Loucy (cell line): ENCODE measurements at regions not wholly inside any gene's neighbourhood (a gene's known extent, or its start where the extent isn't known, plus 50 kb on each side); places are given as distances from the start of the nearest gene placed in this dataset.

ENCODE experiments used
- CTCF ChIP-seq: fragments of 200-600 bp; sonication (generic); conservative IDR thresholded peaks from 2 replicates; pipeline ENCODE4 v1.5.1; 2014; ENCODE audit warnings: mild to moderate bottlenecking, antibody characterized with exemption, low read length
- EZH2phosphoT487 ChIP-seq: fragments of 200-600 bp; IDR thresholded peaks from 2 replicates; pipeline ENCODE4 v1.6.1; 2018; ENCODE audit warnings: antibody characterized with exemption, mild to moderate bottlenecking, moderate library complexity, borderline replicate concordance

- TF ChIP-seq CTCF (no peak), EZH2phosphoT487 (no peak)
These were observed 244.3 kb downstream of the METTL4 start for GRCh38 chr18:2326999-2327398.
